HG03520 (cell line): ENCODE measurements at regions not wholly inside any gene's neighbourhood (a gene's known extent, or its start where the extent isn't known, plus 50 kb on each side); places are given as distances from the start of the nearest gene placed in this dataset.

Source experiments
- ATAC-seq: cut with Tn5 transposase; IDR thresholded peaks from one replicate; pipeline ENCODE4 v1.9.1; 2021; ENCODE audit warnings: mild to moderate bottlenecking, moderate library complexity; ENCODE audit not compliant: unreplicated experiment

DNA sequence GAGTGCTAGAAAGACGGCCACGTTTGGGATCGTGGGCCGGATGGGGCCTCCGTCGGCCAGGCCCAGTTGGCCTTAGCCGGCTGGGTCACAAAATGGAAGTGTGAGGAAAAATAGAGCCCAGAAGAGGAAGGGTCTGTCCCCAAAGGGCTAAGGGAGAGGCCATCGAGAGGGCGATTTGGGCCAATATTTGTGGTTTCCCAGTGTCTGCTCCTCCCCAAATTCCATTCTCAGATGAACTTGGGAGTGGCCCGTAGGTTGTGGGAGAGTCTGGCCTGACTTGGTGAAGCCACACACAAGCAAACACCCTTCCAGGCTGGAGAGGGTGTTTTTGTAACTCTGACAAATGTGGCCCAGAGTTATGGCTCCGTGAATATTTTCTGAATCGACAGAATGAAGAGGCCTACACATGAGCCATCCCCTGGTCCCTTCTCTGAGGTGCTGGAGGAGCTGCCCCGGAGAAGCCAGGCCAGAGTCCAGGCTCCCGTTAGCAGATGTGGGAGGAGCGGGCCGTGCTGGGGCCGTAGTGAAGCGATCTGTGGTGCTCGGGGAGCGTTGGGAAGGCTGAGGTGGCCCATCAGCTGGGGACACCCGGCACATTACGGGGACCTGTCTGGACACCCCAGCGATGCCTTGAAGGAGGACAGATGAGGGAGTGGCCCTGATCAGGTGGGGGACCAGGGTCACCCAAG, 73.5 kb upstream of the PPARA start:
- ATAC-seq: no peak

DNA sequence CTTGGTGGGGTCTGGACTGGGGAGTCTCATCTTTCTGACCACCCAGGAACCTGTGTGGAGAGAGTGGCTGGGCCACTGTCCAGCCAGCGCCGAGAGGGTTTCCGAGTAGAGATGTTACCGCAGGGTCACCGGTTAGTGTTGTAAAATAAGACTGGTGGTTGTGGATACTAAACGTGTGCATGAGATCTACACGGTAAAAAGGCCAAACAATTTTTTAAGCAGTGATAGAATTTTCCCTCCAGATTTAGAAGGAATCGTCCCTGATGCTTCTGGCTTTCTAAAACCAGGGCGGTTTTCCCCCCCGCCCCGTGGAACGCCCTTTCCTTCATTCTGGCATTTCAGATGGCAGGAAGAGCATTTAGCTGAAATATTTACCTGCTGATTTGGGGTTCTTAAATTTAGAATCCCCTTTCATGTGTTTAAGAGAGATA, 72.6 kb upstream of the PPARA start:
- no peak for ATAC-seq

DNA sequence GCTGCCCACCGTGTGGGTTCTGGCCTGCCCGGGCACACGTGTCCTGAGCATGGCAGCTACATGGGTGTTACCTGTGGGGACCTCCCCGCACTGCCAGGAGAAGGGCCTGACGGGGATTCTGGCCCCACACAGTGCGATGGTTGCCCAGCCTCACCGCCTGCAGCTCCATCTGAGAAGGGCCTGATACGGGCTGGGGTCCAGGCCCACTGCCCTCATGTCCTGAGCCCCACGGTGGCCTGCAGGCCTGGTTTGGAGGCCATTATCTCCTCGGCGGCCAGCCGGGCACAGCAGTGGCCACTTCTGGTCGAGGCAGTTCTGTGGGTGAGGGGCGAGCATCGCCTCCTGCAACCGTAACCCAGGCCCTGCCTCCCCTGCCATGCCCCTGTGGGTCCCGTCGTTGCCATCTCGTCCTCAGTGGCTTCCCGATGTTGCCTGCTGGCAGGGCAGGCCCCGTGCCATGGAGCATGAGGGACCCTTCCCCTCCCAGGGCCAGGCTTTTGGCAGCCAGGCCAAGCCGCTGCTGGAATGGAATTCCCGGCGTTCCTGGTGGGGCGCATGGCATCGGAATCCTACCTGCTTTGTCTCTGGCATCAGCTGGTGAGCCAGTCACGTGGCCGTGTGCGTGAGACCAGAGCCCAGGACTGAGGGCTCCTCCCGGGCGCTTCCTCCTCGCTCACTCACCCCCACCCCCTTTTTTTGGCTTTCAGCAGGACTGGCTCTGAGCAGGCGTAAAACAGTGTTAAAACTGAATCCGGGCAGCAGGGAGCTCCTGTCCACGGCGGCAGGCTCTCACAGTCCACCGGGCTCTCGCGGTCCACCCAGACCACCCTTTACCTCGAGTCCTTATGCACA, 71.9 kb upstream of the PPARA start:
- no peak for ATAC-seq

DNA sequence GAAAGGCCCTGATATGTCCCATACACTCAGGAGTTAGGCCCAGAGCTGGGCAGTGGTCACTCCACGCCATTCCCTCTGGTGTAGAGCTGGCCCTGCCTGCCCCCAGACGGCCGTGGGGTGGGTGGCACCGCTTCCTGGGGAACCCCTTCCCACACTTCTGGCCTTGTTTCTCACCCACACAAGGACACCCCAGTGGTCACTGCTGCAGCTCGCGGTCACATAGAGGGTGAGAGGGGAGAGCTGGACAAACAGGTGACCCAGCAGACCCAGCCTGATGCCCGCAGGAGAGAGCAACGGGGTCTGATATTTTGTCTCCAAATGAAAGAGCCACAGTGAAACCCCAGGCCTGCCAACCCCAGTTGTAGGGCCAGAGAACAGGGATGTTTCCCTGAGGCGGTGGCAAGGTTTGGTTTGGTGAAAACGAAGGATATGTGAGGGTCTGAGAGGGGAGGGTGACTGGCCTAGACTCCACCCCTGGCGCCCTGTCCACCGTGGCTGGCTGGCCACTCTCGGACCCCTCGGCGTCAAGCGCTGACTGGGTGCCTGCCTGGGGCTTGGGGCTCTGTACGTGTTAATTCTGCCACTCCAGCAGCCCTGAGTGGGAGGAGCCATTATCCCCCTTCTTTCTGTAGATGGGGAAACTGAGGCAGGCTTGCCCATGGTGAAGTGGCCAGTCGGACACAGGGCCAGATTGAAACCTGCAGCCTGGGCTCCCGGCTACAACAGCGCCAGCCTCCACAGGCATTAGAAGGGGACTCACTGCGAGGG, 71.0 kb upstream of the PPARA start:
- ATAC-seq: no peak

DNA sequence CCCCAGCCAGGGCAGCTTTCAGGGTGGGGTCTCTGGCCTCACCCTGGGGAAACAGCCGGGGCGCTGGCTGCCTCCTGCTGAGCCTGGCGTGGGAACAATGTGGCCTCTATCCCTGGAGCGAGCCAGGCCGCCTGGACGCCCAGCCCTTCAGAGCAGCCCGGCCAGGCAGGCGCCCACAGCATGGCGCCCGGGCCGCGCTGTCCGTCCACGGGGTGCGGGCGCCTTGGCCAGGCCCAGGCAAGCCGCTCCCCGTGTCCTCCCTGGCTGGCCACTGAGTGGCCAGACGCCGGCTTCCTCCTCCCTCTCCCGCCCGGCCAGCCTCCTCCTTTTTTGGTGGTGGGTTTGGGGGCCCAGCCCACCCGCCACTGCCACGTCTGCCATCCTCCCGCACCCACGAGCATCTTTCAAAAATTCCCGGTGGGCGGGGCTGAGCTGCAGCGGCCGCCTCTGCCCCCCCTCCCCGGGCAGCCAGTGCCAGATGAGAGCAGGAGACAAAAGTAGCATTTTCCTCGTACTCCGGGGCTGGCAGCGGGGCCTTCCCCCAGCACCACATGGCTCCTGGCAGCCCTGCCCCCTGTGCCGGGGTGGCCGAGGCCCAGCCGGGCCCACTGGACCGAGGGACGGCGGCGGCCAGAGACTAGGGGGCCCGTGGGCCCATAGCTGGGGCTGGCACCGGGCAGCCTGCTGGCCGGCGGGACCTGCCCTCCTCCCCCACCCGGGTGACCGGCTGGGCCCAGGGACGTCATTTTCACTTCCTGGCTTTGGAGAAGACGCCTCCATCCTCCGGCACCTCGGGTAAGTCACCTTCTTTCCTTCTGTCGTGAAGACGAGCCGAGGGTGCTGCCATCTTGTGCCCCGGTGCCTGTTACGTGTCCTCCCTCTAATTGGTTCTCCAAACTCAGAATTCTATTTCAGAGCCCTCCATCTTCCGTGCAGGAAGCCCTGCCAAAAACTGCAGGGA, 70.2 kb upstream of the PPARA start:
- no peak for ATAC-seq

DNA sequence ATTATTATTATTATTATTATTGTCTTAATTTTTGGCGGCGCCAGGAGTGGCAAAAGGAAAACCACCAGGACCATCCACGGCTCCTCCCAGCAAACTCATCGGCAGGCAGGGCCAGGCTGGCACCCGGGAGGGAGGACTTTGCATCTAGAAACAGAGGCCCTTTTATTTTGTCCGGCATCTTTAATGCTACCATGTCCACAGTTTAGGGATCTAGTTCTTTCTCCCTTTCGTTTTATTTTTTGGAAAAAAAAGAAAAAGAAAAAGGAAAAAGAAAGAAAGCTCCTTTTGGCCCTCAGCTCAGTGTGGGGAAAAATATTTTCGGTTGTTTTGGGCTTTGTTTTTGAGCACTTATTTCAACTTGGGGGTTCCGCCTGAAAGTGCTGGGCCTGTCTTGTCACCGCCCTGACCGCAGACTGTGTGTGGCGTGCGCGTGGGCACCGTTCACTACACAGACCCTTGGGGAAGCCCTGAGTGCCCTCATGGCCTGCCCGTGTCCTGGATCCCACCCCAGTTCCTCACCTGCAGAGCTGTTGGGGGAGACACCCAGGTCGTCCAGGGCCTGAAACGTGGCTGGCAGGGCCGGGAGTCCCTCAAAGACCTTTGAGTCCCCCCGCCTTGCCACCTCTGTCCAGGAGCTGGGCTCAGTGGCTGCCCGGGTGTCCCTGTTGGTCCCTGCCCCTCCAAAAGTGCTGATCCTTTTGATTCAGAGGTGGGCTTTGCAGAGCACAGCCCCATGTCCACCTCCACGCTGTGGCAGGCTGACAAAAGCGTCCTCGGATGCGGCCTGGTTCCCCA, 69.1 kb upstream of the PPARA start:
- no peak for ATAC-seq

DNA sequence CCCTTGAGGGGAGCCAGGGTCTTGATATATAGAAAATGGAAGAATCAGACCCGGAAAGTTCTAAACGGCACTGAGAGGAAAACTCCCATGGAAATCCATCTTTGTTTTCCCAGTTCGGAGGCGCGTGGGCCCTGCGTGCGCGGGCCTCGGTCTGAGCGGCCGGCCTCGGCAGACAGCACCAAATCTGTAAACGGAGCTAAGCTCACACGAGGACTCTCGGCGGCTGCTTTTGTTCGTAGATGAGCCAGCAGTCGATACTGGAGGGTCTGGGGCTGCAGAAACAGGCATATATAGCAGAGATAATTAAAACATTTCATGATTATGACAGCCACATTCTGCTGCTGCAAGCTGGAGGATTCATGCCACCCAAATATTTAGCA, 68.5 kb upstream of the PPARA start:
- no peak for ATAC-seq

DNA sequence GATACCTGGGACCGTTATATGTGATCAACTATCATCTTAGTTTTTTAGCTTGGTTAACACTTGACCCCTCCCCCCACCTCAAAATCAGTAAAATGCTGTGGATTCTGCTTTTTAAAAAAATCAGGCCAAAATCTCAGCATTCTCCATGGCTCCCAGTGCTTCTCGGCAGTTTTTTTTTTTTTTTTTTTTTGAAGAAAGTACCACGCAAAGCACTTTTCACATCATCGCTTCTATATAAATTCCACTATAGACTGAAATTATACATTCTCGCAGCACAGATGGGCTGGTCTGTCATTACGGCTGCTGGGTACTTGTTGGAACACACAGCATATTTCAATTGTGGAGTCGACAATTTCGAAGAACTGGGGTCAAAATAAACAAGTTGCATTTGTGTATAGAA, 67.7 kb upstream of the PPARA start:
- no peak for ATAC-seq

DNA sequence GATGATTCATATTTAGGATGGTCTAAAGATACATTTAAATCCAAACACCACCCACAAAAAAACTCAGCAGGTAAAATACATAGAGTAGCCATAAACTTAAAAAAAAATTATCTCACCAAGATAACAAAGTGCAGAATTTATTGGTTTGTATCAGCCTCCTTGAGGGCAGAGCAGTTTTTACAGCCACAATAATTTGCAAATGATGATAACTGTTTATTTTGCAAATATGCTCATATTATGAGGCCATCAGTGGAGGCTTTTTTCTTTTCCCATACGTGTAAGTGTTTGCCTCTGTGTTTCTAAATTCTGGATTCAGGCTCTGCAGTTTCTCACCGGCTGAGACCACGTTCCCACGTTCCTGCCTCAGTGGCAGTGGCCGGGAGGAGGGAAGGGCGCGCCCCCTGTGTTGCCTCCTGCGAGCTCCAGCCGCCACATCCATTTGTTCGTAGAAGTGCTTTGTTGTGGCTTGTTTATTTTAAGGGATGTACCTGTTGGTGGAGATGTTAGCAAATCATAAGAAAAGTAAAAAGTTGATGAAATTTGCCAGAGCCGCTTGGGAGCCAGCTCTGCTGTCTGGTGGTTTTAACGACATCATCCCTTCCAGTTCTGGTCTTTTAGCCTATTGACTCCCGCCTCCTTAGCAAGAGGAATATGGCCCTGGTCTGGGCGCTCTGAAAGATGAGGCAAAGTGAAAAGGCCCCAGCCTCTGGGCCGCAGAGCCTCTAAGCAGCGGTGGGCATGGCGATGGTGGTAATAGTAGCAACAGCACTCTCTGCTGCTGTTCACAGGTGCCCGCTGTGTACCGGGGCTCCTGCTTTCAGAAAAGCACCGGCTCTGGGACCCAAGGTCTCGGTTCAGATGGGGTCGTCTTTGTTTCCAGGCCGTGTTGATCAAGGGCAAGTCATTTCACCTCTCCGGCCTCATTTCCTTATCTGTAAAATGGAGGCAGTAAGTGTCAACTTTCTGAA, 66.7 kb upstream of the PPARA start:
- ATAC-seq: no peak

DNA sequence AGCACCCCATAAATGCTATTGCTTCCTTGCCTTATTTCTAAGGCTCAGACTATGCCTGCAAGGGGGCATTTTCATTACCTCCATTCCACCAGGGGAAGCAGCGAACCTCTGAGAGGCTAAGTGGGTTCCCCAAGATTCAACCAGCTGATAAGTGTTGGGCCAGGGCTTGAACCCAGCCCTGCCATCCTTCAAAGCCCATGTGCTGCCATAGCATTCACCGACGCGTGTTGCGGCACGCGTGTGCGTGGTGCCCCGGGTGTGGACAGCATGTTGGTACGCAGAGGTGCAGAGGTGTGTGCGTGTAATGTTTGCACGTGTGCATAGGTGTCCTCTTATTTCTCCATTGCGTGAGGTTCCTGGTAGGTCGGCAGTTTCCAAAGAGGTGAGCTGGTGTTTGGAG, 66.0 kb upstream of the PPARA start:
- ATAC-seq: no peak

DNA sequence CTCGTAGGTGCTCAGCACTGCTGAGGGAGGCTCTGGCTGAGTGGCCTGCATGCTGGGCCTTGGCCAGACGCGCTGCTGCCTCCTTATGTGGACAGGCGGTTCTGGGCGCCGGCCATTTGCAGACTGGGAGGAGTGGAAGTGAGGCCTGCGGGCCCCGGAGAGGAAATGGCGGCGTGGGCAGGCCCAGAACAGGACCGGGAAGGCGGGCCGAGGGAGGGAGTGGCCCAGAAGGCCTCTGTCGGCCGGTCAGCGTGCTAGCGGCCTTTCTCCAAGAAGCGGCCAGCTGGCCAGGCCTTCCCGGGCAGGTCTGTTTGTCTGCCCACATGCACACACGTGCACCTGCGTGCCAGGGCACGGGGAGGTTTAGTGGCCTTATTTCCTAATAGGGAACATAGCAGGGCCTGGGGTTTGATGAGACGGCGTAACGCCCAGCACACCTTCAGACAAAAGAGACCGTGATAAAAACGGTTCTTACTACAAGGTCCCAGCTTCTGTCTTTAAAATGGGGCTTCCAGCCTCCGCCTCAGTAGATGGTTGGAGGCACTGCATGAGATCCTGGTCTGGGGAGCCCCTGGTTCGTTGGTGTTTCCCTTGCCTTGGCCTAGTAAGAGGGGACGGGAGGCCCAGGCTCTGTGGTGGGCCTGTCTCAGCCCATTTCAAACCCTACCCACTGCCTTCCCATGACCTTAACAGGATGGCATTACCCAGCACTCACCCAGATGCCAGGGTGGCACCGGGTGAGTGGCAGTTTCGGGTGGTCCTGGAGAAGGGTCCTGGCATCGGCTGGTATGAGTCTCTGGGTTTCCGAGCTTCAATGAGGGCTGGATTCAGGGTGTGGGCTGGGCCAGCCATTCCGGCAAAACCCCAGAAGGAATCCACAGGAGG, 65.1 kb upstream of the PPARA start:
- no peak for ATAC-seq

DNA sequence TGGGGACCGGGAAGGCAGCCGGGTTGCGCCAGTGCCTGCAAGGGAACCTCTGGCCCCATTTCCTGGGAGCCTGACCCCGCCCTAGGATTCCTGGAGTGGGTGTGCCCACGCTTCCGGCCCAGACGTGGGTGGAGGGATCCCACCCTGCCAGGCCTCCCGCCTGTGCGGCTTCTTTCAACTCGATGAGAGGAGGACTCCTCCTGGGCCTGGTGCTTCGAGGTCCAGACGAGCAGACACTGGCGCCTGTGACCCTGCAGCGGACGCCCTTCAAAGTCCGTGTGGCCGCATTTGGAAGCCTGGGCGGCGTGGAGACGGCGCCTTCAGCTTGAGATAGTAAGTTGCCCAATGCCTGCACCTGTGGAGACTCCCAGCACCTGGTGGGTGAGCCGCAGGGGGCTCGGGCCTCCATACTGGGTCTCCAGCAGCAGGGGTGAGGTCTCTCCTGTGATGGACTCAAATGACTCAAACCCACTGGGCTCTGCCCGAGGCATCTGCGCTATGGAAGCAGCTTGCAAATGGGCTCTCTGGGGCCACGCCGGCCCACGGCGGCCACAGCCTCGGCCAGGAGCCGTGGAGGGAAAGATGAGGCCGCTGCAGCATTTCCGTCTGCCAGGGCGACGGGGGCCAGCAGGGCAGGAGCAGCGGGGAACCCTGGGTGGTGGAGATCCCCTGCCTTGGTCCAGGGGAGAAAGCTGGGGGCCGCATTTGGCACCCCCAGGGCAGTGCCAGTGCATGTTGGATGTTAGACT, 64.3 kb upstream of the PPARA start:
- ATAC-seq: no peak

DNA sequence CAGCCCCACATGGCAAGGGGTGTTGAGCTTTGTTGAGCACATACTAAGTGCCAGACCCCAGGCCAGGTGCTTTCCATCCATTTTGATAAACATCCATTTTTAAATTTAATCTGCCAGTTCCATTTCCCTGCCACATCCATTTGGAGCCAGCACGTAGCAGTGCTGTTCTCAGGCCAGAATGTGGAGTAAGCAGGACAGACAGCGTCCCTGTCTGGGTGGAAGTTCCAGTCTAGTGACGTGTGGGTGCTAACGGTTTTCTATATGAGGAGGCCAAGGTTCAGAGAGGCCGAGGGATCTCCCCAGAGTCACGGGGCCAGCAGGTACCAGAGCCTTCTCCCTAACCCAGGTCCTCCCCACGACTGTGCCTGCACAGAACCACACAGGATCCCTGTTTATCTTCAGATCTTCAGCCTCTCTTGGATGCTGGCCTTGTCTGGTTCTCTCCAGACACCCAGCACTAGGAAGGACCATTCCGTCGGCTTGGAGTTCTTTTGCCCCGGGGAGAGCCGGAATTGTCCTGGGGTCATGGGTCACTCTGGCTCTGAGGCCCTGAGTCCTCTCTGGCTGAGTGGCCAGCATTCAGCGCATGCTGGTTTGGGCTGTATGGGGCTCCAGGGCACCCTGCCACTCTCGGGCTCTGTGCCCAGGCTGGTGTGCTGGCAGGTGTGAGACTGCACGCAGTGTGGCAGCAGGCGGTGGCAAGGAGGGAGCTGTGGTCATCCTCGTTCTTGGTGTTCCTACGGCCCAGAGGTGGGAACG, 63.6 kb upstream of the PPARA start:
- ATAC-seq: no peak

DNA sequence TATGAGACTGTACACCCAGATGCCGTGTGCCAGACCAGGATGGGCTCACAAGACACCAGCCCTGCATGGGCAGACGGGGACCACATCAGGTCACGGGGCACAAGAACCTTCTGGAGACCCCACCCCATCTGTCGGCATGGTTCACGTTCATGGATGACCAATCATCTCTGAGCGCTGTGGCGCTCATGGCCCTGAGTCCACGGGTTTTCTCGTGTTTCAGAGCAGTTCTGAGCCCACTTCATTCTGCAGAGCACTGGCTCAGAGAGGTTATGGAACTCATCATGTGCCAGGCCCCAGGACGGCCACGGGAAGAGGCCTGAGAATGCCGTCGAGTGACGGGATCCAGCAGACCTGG, 63.0 kb upstream of the PPARA start:
- ATAC-seq: no peak

DNA sequence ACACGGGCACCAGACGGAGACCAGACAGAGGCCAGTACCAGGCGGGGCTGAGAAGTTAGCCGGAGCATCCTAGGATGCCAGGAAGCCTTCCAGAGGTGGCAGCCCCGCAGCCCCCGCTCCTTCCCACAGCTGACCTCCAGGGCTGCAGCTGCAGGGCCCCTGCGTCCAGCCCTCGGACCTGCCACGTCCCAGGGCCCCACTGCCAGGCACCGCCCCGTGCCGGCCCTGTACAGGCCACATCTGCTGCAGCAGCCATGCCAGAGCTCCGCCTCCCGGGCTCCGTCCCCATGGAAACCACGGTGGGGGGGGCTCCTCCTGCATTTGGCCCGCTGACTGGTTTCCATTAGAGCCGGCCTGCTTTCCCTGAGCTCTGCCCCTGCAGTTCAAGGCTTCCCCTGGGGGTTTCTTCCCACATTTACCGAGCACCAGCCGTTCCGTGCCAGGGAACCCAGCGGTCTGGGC, 62.5 kb upstream of the PPARA start:
- ATAC-seq: no peak
